ENCODE measurements at regions not wholly inside any gene's neighbourhood (a gene's known extent, or its start where the extent isn't known, plus 50 kb on each side); places are given as distances from the start of the nearest gene placed in this dataset.

DNA sequence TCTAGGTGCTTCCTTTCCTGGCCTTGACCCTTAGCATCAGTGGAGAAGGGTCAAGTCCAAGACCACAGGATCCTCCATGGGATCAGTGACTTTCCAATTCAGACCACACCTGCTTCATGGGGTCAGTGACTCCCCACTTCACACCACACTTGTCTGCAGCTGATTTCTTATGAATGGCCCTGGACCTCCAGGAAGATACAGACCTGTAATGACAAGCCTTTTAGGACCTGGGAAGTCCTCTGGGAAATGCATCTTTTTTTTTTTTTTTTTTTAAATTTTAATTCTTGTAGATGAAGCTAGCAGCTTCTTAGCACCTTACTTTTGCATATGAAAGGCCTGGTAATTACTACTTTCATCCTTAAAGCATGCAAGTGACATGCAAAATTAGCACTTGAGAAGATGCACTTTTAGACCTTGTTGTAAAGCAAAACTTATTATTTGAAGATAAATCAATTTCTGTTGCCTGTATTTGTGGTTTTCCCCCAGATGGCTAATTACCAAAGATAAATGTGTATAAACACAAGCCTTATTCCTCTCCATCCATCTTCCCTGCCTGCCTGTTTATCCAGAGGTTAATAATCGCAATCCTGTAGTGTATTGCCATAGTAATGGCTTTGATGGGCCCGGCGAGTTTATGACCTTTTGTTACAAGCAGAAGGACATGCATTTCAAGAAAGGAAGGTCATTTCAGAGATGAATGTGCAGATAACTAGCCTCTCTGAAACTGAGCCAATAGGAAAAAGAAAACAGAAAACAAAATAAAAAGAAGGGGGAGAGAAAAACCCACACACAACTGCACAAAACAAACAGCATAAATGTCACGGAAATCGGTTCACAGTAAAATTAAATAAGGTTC, 1018.7 kb downstream of the TYW1 start:
- Mint-ChIP-seq H3K27me3 (ENCODE audit: low read depth in 2 of 2) (no peaks in the 10 kb centered on the region), H3K9me3 (peaks cover 16 to 17% of the 10 kb centered on the region in 2 donors), H3K4me3 (no peak overlapping the region), H3K4me1 (no peaks in the 10 kb centered on the region), H3K27ac (no peak overlapping the region), H3K36me3 (no peaks in the 10 kb centered on the region)
- DNase-seq (no peak), ATAC-seq (no peak)
- TF ChIP-seq, protein P1, sequence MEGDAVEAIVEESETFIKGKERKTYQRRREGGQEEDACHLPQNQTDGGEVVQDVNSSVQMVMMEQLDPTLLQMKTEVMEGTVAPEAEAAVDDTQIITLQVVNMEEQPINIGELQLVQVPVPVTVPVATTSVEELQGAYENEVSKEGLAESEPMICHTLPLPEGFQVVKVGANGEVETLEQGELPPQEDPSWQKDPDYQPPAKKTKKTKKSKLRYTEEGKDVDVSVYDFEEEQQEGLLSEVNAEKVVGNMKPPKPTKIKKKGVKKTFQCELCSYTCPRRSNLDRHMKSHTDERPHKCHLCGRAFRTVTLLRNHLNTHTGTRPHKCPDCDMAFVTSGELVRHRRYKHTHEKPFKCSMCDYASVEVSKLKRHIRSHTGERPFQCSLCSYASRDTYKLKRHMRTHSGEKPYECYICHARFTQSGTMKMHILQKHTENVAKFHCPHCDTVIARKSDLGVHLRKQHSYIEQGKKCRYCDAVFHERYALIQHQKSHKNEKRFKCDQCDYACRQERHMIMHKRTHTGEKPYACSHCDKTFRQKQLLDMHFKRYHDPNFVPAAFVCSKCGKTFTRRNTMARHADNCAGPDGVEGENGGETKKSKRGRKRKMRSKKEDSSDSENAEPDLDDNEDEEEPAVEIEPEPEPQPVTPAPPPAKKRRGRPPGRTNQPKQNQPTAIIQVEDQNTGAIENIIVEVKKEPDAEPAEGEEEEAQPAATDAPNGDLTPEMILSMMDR (IDR thresholded peaks at IDR 0.05) = no peak
- Histone ChIP-seq H3K4me3 (ENCODE audit: low read length) (no peak overlapping the region), H3K4me1 (ENCODE audit: control insufficient read depth, insufficient read depth, low read length) (no peaks in the 10 kb centered on the region), H3K27ac (ENCODE audit: low read length) (no peak overlapping the region), H3K9me3 (ENCODE audit: control insufficient read depth, insufficient read depth, low read length) (peaks cover 9% of the 10 kb centered on the region), H3K27me3 (ENCODE audit: control insufficient read depth, insufficient read depth, low read length) (no peaks in the 10 kb centered on the region), H3K36me3 (ENCODE audit: control insufficient read depth, insufficient read depth, low read length) (no peaks in the 10 kb centered on the region)
- WGBS (ENCODE audit: insufficient coverage) = 58% methylated on average over 5 of the region's 5 CpGs
- intact Hi-C loops (cut with micrococcal nuclease) = no loop called here

DNA sequence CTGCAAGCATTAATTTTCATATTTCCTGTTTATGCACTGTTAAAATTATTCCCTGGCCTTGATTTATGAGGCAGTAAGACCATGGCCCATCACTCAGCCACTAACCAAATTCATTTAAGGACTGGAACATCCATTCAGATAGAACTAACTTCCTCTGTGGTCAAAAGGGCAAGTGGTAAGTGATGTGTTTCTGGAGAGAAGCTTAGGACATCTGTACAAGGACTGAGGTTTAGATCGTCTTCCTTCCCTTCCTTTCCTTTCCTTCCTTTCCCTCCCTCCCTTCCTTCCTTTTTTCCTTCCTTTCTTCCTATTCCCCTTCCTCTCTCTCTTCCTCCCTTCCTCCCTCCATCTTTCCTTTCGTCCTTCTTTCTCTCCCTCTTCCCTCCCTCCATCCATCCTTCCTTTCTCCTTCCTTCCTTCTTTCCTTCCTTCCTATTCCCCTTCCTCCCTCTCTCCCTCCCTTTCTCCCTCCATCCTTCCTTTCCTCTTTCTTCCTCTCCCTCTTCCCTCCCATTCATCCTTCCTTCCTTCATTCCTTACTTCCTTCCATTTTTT, 1019.4 kb downstream of the TYW1 start:
- DNase-seq (no peak), ATAC-seq (no peak)
- H3K9me3 ChIP-seq (ENCODE audit: control insufficient read depth, insufficient read depth, low read length) = peaks cover 9% of the 10 kb centered on the region
- Mint-ChIP-seq H3K4me1 (no peaks in the 10 kb centered on the region), H3K27me3 (ENCODE audit: low read depth in 2 of 2) (no peaks in the 10 kb centered on the region), H3K27ac (no peak overlapping the region), H3K4me3 (no peak overlapping the region), H3K36me3 (no peaks in the 10 kb centered on the region), H3K9me3 (peaks cover 16 to 17% of the 10 kb centered on the region in 2 donors)
- 32% methylated on average over 2 of the region's 2 CpGs for WGBS (ENCODE audit: insufficient coverage)
- no peaks in the 10 kb centered on the region for H3K27me3 ChIP-seq (ENCODE audit: control insufficient read depth, insufficient read depth, low read length)
- intact Hi-C loops (cut with micrococcal nuclease) = no loop called here
- H3K4me1 ChIP-seq (ENCODE audit: control insufficient read depth, insufficient read depth, low read length) = no peaks in the 10 kb centered on the region
- no peaks in the 10 kb centered on the region for H3K36me3 ChIP-seq (ENCODE audit: control insufficient read depth, insufficient read depth, low read length)
- no peak overlapping the region for H3K27ac ChIP-seq (ENCODE audit: low read length)
- no peak overlapping the region for H3K4me3 ChIP-seq (ENCODE audit: low read length)
- TF ChIP-seq, protein P1 (IDR thresholded peaks at IDR 0.05) = no peak

DNA sequence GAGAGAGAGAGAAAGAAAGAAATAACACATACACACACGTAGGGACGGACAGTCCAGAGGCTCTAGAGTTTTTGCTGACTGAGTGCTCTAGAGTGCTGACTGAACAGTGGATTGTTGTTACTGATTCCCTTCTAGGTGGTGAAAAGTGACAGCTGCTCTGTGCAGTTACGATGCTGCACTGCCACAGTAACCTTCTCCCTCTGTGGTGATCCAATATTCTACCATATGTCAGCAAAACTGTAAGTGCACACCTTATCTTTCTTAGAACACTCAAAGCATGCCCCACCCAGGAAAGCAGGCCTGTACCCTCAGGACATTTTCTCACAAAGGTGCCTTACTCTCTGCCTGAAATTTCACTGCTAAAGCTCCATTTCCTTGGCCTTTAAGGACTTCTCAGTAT, 1023.5 kb downstream of the TYW1 start:
- no peaks in the 10 kb centered on the region for H3K4me1 Mint-ChIP-seq
- no peaks in the 10 kb centered on the region for H3K27me3 Mint-ChIP-seq (ENCODE audit: low read depth in 2 of 2)
- TF ChIP-seq, protein P1 (IDR thresholded peaks at IDR 0.05) = no peak
- no peak overlapping the region for H3K4me3 ChIP-seq (ENCODE audit: low read length)
- no peak overlapping the region for H3K27ac Mint-ChIP-seq
- ATAC-seq (no peak), DNase-seq (no peak)
- intact Hi-C loops (cut with micrococcal nuclease) = no loop called here
- H3K4me1 ChIP-seq (ENCODE audit: control insufficient read depth, insufficient read depth, low read length) = no peaks in the 10 kb centered on the region
- no peaks in the 10 kb centered on the region for H3K36me3 ChIP-seq (ENCODE audit: control insufficient read depth, insufficient read depth, low read length)
- no peak overlapping the region for H3K4me3 Mint-ChIP-seq
- peaks cover 15 to 16% of the 10 kb centered on the region in 2 donors for H3K9me3 Mint-ChIP-seq
- WGBS (ENCODE audit: insufficient coverage) = 90% methylated on average over 3 of the region's 3 CpGs
- no peak overlapping the region for H3K27ac ChIP-seq (ENCODE audit: low read length)
- H3K9me3 ChIP-seq (ENCODE audit: control insufficient read depth, insufficient read depth, low read length) = peaks cover 8% of the 10 kb centered on the region
- H3K36me3 Mint-ChIP-seq = no peaks in the 10 kb centered on the region
- H3K27me3 ChIP-seq (ENCODE audit: control insufficient read depth, insufficient read depth, low read length) = no peaks in the 10 kb centered on the region

All from natural killer cell (primary cell).